ENCODE measurements at regions not wholly inside any gene's neighbourhood (a gene's known extent, or its start where the extent isn't known, plus 50 kb on each side); places are given as distances from the start of the nearest gene placed in this dataset.

DNA sequence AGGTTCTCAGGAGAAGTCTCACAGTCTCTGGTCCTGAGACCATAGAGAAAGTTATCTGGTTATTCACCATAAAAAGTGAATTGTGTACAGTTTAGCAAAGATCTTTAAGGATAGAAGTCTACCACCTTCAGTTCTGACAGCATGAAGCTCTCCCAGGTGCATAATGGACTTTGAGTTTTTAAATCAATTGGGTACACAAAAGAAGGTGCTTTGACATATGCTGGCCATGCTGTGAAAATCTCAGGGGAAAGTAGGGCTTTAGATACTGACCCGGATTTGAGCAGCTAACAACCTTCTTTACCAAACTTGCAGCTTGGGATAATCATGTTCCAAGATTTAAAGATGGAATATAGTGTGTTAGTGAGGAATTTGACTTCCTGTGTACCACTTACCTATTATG, 264.2 kb downstream of the ZSWIM6 start:
- TF ChIP-seq, protein P1, sequence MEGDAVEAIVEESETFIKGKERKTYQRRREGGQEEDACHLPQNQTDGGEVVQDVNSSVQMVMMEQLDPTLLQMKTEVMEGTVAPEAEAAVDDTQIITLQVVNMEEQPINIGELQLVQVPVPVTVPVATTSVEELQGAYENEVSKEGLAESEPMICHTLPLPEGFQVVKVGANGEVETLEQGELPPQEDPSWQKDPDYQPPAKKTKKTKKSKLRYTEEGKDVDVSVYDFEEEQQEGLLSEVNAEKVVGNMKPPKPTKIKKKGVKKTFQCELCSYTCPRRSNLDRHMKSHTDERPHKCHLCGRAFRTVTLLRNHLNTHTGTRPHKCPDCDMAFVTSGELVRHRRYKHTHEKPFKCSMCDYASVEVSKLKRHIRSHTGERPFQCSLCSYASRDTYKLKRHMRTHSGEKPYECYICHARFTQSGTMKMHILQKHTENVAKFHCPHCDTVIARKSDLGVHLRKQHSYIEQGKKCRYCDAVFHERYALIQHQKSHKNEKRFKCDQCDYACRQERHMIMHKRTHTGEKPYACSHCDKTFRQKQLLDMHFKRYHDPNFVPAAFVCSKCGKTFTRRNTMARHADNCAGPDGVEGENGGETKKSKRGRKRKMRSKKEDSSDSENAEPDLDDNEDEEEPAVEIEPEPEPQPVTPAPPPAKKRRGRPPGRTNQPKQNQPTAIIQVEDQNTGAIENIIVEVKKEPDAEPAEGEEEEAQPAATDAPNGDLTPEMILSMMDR (IDR thresholded peaks at IDR 0.05; ENCODE audit: low read length) = no peak
- TF ChIP-seq EZH2 (optimal IDR thresholded peaks at IDR 0.05; ENCODE audit: low read depth, low read length) (no peak), EZH2phosphoT487 (IDR thresholded peaks at IDR 0.05; ENCODE audit: low read length) (no peak)
- H3K36me3 ChIP-seq (replicated peaks; ENCODE audit: insufficient read depth, low read length) = no peaks in the 10 kb centered on the region
- H3K4me3 ChIP-seq (ENCODE audit: low read length) = no peak overlapping the region
- no peaks in the 10 kb centered on the region for H3F3A ChIP-seq (ENCODE audit: insufficient read depth, low read length)
- H4K20me1 ChIP-seq (ENCODE audit: insufficient read depth, low read length) = no peaks in the 10 kb centered on the region
- no peaks in the 10 kb centered on the region for H3K4me1 ChIP-seq (ENCODE audit: low read length)
- no peaks in the 10 kb centered on the region for H3K9me3 ChIP-seq (replicated peaks; ENCODE audit: insufficient read depth, low read length)
- H3K9ac ChIP-seq (ENCODE audit: low read length) = no peak overlapping the region
- no peaks in the 10 kb centered on the region for H3K27me3 ChIP-seq (replicated peaks; ENCODE audit: insufficient read depth, low read length)
- H3K9me2 ChIP-seq (replicated peaks; ENCODE audit: insufficient read depth, low read length) = no peaks in the 10 kb centered on the region
- H3K27ac ChIP-seq (ENCODE audit: low read length) = no peak overlapping the region
- H2AFZ ChIP-seq (ENCODE audit: low read length) = no peak overlapping the region
- no peak overlapping the region for H3K4me2 ChIP-seq (ENCODE audit: low read depth, low read length)
- no peak for DNase-seq
- no peaks in the 10 kb centered on the region for H3K79me2 ChIP-seq (ENCODE audit: low read length)

DNA sequence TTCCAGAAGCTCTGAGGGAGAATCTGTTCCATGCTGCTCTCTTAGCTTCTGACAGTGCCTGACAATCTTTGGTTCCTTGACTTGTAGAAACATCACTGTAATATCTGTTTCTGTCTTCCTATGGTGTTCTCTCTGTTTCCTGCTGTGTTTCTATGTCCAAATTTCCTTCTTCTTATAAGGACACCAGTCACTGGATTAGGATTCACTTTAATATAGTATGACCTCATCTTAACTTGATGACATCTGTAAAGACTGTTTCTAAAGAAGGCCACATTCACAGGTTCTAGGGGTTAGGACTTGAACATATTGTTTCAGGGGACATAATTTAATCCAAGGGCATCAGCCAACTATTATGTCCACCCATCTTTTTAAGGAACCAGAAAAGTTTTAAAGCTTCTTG, 265.6 kb downstream of the ZSWIM6 start:
- H3K4me2 ChIP-seq (ENCODE audit: low read depth, low read length) = no peak overlapping the region
- no peak overlapping the region for H3K4me3 ChIP-seq (ENCODE audit: low read length)
- no peaks in the 10 kb centered on the region for H3K79me2 ChIP-seq (ENCODE audit: low read length)
- no peak overlapping the region for H2AFZ ChIP-seq (ENCODE audit: low read length)
- H3K9ac ChIP-seq (ENCODE audit: low read length) = no peak overlapping the region
- H3K36me3 ChIP-seq (replicated peaks; ENCODE audit: insufficient read depth, low read length) = no peaks in the 10 kb centered on the region
- H3F3A ChIP-seq (ENCODE audit: insufficient read depth, low read length) = no peaks in the 10 kb centered on the region
- no peaks in the 10 kb centered on the region for H3K4me1 ChIP-seq (ENCODE audit: low read length)
- no peak overlapping the region for H3K27ac ChIP-seq (ENCODE audit: low read length)
- no peaks in the 10 kb centered on the region for H3K27me3 ChIP-seq (replicated peaks; ENCODE audit: insufficient read depth, low read length)
- no peaks in the 10 kb centered on the region for H3K9me2 ChIP-seq (replicated peaks; ENCODE audit: insufficient read depth, low read length)
- DNase-seq = no peak
- no peaks in the 10 kb centered on the region for H4K20me1 ChIP-seq (ENCODE audit: insufficient read depth, low read length)
- TF ChIP-seq EZH2 (optimal IDR thresholded peaks at IDR 0.05; ENCODE audit: low read depth, low read length) = no peak
- TF ChIP-seq EZH2phosphoT487 (IDR thresholded peaks at IDR 0.05; ENCODE audit: low read length) = no peak
- TF ChIP-seq, protein P1 (IDR thresholded peaks at IDR 0.05; ENCODE audit: low read length) = no peak
- no peaks in the 10 kb centered on the region for H3K9me3 ChIP-seq (replicated peaks; ENCODE audit: insufficient read depth, low read length)

DNA sequence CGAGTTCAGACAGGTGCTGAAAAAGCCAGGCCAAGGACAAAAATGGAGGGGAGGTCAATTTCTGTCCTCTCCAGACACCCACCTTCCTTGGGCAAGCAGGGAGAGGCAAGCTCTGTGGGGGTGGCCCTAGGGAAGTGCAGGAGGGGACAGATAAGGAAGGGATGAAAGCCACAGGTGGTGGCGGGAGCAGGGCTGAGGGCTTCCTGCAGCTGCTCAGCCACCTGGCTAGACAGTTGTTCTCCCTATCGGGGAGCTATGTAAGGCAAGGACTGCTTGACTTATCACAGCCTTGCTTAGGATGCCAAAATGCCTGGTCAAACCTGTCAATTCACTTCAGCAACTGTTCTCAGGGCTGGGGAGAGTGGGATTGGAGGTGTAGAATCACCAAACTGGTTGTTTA, 266.1 kb downstream of the ZSWIM6 start:
- no peaks in the 10 kb centered on the region for H3K36me3 ChIP-seq (replicated peaks; ENCODE audit: insufficient read depth, low read length)
- H3K27me3 ChIP-seq (replicated peaks; ENCODE audit: insufficient read depth, low read length) = no peaks in the 10 kb centered on the region
- no peak for DNase-seq
- H3K4me1 ChIP-seq (ENCODE audit: low read length) = no peaks in the 10 kb centered on the region
- H3K4me3 ChIP-seq (ENCODE audit: low read length) = no peak overlapping the region
- H4K20me1 ChIP-seq (ENCODE audit: insufficient read depth, low read length) = no peaks in the 10 kb centered on the region
- H2AFZ ChIP-seq (ENCODE audit: low read length) = no peak overlapping the region
- TF ChIP-seq, protein P1 (IDR thresholded peaks at IDR 0.05; ENCODE audit: low read length) = no peak
- TF ChIP-seq EZH2 (optimal IDR thresholded peaks at IDR 0.05; ENCODE audit: low read depth, low read length) (no peak), EZH2phosphoT487 (IDR thresholded peaks at IDR 0.05; ENCODE audit: low read length) (no peak)
- no peaks in the 10 kb centered on the region for H3K79me2 ChIP-seq (ENCODE audit: low read length)
- H3K27ac ChIP-seq (ENCODE audit: low read length) = no peak overlapping the region
- no peak overlapping the region for H3K4me2 ChIP-seq (ENCODE audit: low read depth, low read length)
- H3K9me3 ChIP-seq (replicated peaks; ENCODE audit: insufficient read depth, low read length) = no peaks in the 10 kb centered on the region
- H3K9me2 ChIP-seq (replicated peaks; ENCODE audit: insufficient read depth, low read length) = no peaks in the 10 kb centered on the region
- H3F3A ChIP-seq (ENCODE audit: insufficient read depth, low read length) = no peaks in the 10 kb centered on the region
- no peak overlapping the region for H3K9ac ChIP-seq (ENCODE audit: low read length)
